Femur (tissue), 1 donor: ENCODE measurements at regions not wholly inside any gene's neighbourhood (a gene's known extent, or its start where the extent isn't known, plus 50 kb on each side); places are given as distances from the start of the nearest gene placed in this dataset.

Source experiments
- DNase-seq: peaks from one replicate; pipeline ENCODE4 v3.0.0-alpha.2; 2017

GRCh38 chr5:6872441-6873160, 159.4 kb downstream of the TENT4A start:
- no peak for DNase-seq

DNA sequence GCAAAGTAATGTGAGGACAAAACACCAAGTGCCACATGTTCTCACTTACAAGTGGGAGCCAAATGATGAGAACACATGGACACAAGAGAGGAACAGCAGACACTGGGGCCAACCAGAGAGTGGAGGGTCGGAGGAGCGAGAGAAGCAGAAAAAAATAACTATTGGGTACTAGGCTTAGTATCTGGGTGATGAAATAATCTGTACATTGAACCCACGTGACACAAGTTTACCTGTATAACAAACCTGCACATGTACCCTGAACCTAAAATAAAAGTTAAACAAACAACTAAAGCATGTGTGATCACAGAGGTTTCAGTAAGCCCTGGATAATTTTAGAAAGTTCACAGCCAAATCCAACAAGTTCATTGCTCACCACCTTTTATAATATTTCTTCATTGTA, 160.1 kb downstream of the TENT4A start:
- no peak for DNase-seq

DNA sequence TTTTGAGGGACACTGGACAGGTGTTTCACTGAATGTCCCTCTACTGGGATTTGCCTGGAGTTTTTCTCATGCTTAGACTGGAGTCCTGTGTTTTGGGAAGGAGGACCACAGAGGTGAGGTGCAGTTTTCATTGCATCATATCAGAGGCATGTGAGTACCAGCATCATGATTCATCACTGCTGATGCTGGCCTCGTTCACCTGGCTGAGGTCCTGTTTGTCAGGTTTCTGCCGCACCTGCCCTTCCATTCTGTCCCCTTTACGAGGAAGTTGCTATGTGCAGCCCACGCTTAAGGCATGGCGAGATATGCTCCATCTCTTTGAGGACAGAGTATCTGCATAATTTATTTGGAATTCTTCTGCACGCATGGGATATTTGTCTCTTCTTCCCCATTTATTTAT, 162.1 kb downstream of the TENT4A start:
- DNase-seq, result no peak

GRCh38 chr5:6877986-6878828, 165.0 kb downstream of the TENT4A start:
- DNase-seq, result no peak

- DNase-seq, result no peak
These were observed 172.3 kb downstream of the TENT4A start for GRCh38 chr5:6885581-6885980.

DNA sequence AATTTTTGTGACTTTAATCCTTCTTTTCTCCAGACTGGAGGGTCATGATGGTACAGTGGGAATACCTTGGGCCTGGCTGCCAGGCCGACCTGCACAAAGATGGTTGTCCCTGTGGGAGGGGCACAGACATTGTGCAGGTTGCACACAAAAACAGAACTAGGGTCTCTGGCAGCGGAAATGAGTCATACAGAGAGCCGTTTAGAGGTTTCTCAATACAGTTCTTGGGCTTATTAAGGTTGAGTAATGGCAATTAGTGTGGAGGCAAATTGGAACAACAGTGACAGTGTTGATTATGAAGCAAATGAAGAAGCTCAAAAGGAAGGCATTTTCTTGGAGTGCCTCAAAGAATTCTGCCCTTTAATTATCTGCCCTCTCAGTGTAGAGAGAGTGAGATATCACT, 173.6 kb downstream of the TENT4A start:
- no peak for DNase-seq

DNA sequence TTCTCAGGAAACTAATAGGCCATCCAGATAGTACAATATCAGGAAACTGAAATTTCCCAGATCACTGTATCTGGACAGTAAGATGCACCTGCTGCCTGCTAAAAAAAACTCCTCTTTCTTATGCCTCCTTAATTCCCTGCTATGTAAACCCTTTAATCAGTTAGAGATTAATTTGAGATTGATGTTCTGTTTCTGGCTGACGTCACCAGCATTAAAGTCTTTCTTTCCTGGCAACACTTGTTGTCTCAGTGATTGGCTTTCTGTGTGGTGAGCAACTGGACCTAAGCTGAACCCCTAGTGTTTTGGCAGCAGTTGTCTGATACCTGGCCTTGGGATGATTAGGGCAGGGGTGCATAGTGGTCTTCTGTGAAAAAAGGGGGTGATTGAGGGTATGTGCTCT, 175.8 kb downstream of the TENT4A start:
- no peak for DNase-seq

DNA sequence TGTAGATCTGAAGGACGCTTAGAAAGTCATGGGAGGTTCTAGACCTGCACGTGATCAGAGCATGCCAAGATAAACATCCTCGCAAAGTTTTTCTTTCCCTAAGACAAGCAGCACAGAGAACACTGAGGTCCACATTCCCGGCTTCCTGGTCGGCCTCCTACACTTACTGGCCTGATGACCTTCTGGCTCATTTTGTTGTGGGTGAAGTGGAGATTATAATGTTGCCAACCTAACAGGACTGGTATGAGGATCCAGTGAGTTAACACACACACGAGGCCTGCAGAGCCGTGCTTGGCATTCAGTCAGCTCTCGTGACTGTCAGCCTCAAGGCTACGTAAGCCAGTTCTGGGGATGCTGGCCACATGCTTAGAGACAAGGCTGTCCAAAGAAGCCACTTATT, 186.0 kb downstream of the TENT4A start:
- DNase-seq, result no peak

DNA sequence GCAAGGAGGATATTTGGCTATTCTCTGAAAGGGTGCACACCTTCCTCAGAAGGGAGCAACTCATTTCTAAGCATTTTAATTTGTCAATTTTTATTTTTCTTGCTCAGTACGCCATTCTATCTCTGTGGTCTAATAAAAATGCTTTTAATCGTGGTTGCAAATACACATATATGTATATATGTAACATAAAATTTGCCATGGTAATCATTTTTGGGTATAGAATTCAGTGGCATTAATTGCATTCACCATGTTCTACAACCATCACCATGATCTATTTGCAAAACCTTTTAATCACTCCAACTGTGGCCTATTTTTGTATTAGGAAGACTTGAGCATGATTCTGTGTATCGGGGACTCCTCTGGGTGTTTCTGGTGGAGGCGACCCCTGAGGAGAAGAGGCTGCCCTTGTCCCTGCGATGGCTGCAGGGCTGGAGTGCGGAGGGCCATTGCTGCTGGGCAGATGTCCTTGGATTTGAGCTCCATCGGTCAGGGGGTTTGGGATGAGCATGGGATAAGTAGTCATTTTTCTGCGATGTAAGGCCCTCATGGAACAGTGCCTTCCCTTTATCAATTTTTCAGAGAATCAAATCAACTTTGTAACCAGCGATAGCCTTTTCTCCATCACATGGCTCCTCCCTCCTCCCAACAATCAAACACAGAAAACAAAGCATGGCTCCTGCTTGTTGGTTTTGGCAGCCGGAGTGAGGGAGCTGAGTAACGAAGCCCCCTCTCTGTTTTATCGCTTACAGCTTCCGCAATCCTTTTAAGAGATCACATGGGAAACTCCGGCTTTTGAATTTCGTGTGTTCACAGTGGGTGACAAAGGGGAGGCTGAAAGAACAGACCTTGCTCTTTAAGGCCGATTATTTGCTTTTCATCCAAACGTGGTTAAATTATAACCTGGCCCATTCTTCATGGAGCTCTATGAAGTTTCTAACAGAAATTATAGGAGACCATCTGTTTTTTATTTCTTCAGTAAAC, 187.3 kb downstream of the TENT4A start:
- DNase-seq, result no peak

DNA sequence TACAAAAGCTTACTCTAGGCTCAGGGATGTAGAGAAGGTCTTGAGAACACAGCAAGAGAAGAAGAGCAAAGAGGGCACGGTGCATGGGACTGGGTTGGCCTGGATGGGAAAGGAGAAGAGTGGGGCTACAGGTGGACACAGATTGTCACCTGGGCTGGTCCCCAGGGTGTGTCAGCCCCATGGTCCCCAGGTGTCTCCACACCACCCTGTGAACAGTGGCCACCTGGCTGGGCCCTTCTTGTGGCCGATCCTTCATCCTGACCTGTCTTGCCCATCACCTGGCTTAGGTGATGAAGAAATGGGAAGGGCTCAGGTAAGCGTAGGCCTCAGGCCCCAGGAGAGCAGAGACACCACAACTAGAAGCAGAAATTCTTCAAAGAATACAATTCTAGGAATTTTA, 188.9 kb downstream of the TENT4A start:
- no peak for DNase-seq

DNA sequence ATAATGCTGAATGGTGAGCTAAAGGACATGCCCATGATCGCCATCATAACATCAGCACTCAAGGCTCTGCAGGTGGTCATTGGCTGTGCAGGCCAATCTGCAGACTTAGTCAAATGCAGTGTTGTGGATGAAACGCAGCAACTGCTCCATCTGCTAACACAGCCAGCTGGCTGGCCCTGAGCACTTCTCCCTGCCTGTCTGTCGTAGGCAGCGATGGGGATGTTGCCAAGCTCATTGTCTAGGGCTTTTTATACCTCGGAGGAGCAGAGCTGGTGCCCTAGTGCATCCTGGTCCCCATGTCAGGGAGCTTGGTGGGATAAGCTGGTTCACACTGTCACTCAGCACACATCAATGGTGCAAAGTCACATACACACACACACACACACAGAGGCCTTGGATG, 189.4 kb downstream of the TENT4A start:
- DNase-seq, result no peak

- no peak for DNase-seq
These were observed 190.7 kb downstream of the TENT4A start for GRCh38 chr5:6903934-6904333.

DNA sequence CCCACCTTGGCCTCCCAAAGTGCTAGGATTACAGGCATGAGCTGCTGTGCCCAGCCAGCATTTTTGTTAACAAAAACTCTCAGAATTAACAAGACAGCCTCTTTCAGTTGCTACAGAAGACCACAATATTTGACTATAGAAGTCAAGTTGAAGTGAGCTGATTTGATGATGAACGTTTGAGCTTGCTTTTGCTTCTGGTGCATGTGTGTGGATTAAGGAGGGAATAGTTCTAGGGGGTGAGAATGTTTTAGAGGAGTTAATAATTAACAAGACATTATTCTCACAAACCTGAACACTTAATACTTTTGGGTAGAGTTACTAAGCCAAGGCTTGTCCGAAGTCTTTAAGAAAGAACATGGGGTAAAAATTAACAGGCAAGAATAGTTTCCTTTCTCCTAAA, 191.6 kb downstream of the TENT4A start:
- DNase-seq, result no peak

- DNase-seq, result no peak
These were observed 192.2 kb downstream of the TENT4A start for GRCh38 chr5:6905423-6905822.

DNA sequence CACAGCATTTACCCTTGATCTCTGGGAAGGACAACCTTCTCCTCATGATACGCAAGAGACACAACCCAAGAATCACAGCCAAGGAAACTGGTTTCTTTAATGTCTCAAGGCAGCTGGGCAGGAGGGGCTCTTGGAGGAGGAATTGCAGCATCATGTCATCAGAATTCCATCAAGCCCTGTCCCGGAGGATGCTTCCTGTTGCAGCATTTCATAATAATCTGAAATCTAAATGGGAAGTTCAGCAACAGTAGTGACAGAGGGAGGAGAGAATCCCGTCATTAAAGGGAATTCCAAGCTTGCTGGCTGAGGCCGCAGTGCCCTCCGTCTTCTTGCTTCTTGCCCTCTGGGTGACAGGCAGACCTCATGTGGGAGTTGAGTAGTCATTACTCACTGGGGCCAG, 192.7 kb downstream of the TENT4A start:
- DNase-seq, result peak; percentile 38

DNA sequence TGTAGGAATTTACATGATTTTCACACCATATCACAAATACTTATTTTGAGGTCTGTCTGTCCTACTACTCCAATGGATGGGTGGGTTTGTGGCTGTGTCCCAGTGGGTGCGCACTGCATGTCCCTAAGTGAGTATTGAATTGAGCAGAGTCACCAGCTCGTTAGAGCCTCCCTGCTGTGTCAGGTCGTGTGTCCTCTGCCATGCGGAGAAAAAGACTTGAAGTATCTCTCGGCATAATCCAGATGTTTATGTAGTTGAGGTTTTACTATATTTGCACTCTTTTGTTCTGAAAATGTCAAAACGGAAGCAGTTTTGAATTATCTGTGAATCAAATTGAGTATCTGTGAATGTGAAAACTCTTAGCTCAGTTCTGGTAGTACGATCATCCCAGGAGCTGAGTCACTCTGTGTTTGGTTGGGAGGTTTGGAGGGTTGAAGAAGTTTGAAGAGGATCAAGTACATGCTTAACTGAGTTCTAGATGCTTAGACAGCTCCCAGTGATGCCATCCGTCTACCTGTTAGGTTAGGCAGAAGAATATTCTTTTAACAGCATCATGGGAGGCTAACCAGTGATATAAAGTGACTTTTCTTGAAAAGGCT, 194.2 kb downstream of the TENT4A start:
- no peak for DNase-seq

DNA sequence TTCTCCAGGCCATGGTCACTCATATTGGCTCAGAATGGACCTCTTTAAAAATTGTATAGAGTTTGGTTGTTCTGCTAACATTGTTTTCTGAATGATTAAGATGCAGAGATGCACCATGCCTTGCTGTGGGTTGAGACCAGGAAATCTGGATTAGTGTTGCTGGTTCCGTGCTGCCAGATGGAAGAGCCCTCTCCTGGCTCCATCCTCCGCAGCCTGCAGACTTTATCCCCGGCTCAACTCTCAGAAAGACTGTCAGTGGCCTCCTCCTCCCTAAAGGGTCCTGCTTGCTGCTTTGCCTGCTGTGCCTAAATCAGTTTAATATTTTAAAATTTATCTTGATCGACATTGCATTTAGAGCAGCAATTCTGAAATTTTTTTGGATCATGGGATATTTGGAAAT, 196.7 kb downstream of the TENT4A start:
- no peak for DNase-seq

- no peak for DNase-seq
These were observed 197.7 kb downstream of the TENT4A start for GRCh38 chr5:6910950-6911349.

DNA sequence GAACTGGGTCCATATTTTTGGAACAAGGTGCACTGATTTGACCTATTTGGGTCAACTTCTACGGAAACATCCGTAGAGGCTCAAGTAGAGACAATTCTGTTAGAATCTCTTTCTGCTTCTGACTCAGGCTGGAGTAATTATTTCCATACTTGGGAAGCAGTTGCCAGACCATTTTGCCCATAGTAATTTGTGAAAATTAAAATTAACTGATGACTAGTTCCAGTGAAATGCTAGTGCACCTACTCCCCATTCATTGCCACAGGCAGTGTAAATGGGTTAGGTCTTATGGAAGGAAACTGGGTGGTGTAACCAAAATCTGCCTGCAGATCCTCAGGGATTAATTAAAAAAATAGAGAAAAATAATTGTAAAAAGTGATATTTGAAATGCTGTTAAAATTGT, 201.1 kb downstream of the TENT4A start:
- DNase-seq, result no peak

DNA sequence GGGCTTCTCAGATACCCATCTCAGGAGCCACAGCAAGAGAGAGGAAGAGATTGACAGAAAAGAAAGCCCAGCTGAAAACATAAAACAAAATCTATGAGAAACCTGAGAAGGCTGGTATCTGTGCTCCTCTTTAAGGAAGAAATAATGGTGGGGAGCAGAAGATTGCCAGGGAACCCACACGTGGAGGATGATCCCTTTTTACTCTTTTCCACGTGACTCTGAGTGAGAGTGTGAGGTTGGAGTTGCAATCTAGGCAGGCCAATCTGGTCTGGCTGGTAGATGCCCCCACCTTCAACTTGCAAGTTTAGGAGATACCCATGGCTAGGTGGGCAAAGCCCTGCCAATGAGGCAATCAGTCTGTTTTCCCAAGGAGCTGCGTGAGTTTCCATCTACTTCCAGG, 202.3 kb downstream of the TENT4A start:
- DNase-seq, result no peak

DNA sequence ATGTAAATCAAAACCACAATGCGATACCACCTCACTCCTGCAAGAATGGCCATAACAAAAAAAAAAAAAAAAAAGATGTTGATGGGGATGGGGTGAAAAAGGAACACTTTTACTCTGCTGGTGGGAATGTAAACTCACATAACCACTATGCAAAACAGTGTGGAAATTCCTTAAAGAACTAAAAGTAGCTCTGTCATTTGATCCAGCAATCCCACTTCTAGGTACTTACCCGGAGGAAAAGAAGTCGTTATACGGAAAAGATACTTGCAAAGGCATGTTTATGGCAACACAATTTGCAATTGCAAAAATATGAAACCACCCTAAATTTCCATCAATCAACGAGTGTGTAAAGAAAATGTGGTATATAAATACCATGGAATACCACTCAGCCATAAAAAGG, 205.0 kb downstream of the TENT4A start:
- no peak for DNase-seq

DNA sequence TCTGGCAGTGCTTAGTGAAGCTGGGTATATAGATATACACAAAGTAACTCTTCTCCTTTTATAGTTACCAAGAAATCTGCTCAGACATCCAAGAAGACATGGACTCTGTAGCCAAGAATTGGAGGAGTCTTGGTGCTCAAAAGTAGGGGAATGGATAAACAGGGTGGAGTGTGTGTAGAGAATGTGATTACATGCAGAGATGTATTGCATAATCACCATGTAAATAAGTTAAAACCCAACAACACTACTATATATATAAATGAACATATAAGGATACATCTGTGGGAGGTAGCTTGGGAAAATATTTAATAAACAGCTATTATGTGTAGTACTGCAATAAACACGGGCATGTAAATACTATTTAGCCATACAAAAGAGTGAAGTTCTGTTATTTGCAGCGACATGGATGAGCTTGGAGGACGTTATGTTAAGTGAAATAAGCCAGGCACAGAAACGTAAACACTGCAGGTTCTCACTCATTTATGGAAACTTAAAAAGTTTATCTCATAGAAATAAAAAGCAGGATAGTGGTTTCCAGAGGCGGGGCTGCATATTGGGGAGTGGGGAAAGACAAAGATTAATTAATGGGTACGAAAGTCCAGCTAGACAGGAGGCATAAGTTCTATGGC, 207.5 kb downstream of the TENT4A start:
- DNase-seq, result no peak
